ENCODE measurements at regions not wholly inside any gene's neighbourhood (a gene's known extent, or its start where the extent isn't known, plus 50 kb on each side); places are given as distances from the start of the nearest gene placed in this dataset.

GRCh38 chr6:166775180-166775922, 148.3 kb upstream of the RPS6KA2 start:
- TF ChIP-seq CTCF (IDR thresholded peaks at IDR 0.05) (peak in 1 of 3 donors; percentile 36), POLR2A (IDR thresholded peaks at IDR 0.05) (no peak)
- peak in 1 of 2 donors; percentile 84 for DNase-seq (ENCODE audit: low spot score in 2 of 2)
- WGBS, 2 donors = 50 to 54% methylated on average over 24 of the region's 24 CpGs
- intact Hi-C loops (cut with DNase I; ENCODE audit: low total_unique reads) = no loop called here
- no peak overlapping the region for H3K4me3 ChIP-seq (ENCODE audit: low read depth, poor library complexity, severe bottlenecking)

DNA sequence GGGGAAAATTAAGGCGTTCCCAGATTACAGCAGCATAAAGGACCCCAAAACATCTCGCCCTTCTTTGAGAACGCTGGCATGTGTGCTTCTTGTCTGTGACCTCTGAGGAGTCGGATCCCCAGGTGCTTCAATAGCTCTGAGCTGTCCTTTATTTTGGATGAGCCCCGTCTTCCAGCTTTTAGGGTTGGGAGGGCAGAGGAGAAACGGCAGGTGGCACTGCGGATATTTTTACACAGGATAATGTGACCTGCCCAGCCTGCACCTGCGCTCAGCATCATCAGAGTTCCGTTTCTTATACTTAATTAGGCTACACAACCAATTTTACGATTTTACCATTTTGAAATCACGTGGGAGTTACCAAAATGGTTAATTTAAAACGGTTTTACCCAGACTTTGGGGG, 147.7 kb upstream of the RPS6KA2 start:
- no peak overlapping the region for H3K4me3 ChIP-seq (ENCODE audit: low read depth, poor library complexity, severe bottlenecking)
- WGBS, 2 donors = 59 to 65% methylated on average over 12 of the region's 12 CpGs
- intact Hi-C loops (cut with DNase I; ENCODE audit: low total_unique reads) = no loop called here
- TF ChIP-seq CTCF (IDR thresholded peaks at IDR 0.05) = no peak
- no peak for TF ChIP-seq POLR2A (IDR thresholded peaks at IDR 0.05)
- peak in 1 of 2 donors; percentile 10 for DNase-seq (ENCODE audit: low spot score in 2 of 2)

GRCh38 chr6:166774292-166774691, 147.2 kb upstream of the RPS6KA2 start:
- H3K4me3 ChIP-seq (ENCODE audit: low read depth, poor library complexity, severe bottlenecking) = no peak overlapping the region
- DNase-seq (ENCODE audit: low spot score in 2 of 2) = peak in 1 of 2 donors; percentile 50
- WGBS, 2 donors = 67 to 79% methylated on average over 8 of the region's 8 CpGs
- intact Hi-C loops (cut with DNase I; ENCODE audit: low total_unique reads) = no loop called here
- TF ChIP-seq POLR2A (IDR thresholded peaks at IDR 0.05) = no peak
- no peak for TF ChIP-seq CTCF (IDR thresholded peaks at IDR 0.05)

DNA sequence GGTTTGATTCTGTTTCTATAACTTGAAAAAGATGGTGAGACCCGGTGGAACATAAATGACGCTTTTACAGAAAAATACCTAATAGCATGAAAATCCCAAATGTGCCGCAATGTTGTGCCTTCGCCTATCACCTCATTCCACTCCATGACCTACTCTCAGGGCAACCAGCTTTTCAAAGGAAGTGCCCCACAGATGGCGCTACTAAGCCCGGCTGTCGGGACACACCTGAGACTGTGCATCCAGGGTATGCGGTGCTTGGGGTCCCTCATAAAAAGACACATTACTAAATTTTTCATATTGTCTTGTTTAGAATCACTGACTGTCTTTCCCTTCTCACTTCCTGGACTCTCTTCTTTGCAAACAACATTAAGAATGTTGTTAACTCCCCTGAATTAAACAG, 145.5 kb upstream of the RPS6KA2 start:
- DNase-seq (ENCODE audit: low spot score in 2 of 2) = peak; percentile 6 to 28
- intact Hi-C loops (cut with DNase I; ENCODE audit: low total_unique reads) = no loop called here
- 63 to 69% methylated on average over 8 of the region's 8 CpGs for WGBS, 2 donors
- H3K4me3 ChIP-seq (ENCODE audit: low read depth, poor library complexity, severe bottlenecking) = no peak overlapping the region
- TF ChIP-seq CTCF (IDR thresholded peaks at IDR 0.05) (no peak), POLR2A (IDR thresholded peaks at IDR 0.05) (no peak)

GRCh38 chr6:166771701-166772100, 144.7 kb upstream of the RPS6KA2 start:
- 92% methylated on average over 13 of the region's 13 CpGs for WGBS, 2 donors
- peak; percentile 9 to 60 for DNase-seq (ENCODE audit: low spot score in 2 of 2)
- no peak overlapping the region for H3K4me3 ChIP-seq (ENCODE audit: low read depth, poor library complexity, severe bottlenecking)
- intact Hi-C loops (cut with DNase I; ENCODE audit: low total_unique reads) = no loop called here
- TF ChIP-seq POLR2A (IDR thresholded peaks at IDR 0.05) (no peak), CTCF (IDR thresholded peaks at IDR 0.05) (no peak)
